ENCODE measurements at regions not wholly inside any gene's neighbourhood (a gene's known extent, or its start where the extent isn't known, plus 50 kb on each side); places are given as distances from the start of the nearest gene placed in this dataset.

- TF ChIP-seq CTCF (IDR thresholded peaks at IDR 0.05) (no peak), POLR2A (IDR thresholded peaks at IDR 0.05) (no peak)
Observed at GRCh38 chr5:32506201-32506661, 61.7 kb upstream of the ZFR start.
